Smooth muscle cell of the brain vasculature (primary cell): ENCODE measurements at regions not wholly inside any gene's neighbourhood (a gene's known extent, or its start where the extent isn't known, plus 50 kb on each side); places are given as distances from the start of the nearest gene placed in this dataset.
A peak's percentile ranks its signal among the peaks of the same experiment; 100 is the strongest.
"Not testable (repeated sequence)": the region's sequence is repeated elsewhere in the genome, so short reads cannot be mapped to it uniquely, and the experiment has no call there.

ENCODE experiments used
- DNase-seq: peaks from one replicate; pipeline ENCODE4 v3.0.0-alpha.2; 2012; ENCODE audit warnings: low read depth, low spot score

DNA sequence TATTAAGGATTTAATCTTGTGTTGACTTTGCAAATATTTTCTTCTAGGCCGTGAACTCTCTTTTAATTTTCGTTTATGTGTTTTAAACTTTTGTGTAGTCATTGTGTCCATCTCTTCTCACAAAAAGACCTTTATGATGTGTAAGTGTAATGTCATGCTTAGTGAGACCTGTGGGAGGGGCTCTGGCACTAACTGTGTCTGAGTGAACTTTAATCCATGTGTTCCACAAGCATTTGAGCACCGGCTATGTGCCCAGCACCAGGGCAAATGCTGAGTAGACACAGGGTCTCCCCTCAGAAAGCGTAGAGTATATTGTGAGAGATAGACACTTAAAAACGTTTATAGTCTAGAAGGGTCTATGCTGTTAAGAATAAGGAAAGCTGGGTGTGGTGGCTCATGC, 272.6 kb upstream of the TUT7 start:
- DNase-seq, result no peak

GRCh38 chr9:86624630-86625029, 270.4 kb upstream of the TUT7 start:
- DNase-seq, result no peak

DNA sequence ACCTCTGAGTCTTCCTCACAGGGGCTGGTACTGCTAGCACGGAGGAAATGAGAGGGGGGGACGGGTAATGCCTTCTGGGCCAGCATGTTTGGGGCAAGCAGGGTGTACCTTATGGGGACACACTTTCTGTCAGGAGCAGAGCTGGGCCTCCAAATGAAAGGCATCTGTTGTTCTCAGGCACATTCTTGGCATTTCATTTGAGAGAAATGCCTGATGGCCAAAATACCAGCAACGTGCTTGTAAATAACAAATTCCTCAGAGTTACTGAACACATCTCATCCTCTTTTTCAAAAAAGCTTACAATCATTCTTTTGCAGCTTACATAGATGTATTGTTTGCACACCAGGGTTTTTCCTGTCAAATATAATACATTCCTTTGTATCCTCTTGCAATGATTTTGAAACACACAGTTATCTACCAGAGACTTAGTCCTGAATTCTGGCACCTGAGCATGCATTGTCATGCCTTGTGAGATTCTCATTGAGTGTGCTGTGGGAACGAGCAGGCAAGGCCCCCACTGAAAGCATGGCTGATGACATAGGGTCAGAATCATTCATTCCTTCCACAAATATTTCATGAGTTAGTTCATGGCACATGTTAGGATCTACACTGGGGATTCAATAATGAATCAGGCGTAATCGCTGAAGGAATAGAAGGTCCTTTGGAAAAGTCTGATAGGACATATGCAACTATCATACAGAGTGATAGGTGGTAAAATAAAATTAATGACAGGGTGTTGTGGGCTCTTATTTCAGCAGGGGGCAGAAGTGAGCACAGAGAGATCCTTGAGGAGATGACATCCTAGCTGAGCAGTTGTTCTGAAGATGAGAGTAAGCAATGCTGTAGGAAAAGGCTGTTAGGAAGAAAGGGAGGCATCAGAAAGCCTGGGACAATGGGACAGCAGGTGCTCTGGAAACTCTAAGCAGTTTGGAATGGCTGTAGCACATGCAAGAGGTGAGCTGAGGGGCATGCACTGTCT, 260.9 kb upstream of the TUT7 start:
- no peak for DNase-seq

GRCh38 chr9:86613943-86614342, 259.7 kb upstream of the TUT7 start:
- DNase-seq, result no peak

DNA sequence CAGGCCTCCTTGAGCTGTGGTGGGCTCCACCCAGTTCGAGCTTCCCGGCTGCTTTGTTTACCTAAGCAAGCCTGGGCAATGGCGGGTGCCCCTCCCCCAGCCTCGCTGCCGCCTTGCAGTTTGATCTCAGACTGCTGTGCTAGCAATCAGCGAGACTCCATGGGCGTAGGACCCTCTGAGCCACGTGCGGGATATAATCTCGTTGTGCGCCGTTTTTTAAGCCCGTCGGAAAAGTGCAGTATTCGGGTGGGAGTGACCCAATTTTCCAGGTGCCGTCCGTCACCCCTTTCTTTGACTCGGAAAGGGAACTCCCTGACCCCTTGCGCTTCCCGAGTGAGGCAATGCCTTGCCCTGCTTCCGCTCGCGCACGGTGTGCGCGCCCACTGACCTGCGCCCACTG, 257.3 kb upstream of the TUT7 start:
- not testable (repeated sequence) for DNase-seq

- DNase-seq, result no peak
Measured at GRCh38 chr9:86605303-86605702, 251.1 kb upstream of the TUT7 start.

DNA sequence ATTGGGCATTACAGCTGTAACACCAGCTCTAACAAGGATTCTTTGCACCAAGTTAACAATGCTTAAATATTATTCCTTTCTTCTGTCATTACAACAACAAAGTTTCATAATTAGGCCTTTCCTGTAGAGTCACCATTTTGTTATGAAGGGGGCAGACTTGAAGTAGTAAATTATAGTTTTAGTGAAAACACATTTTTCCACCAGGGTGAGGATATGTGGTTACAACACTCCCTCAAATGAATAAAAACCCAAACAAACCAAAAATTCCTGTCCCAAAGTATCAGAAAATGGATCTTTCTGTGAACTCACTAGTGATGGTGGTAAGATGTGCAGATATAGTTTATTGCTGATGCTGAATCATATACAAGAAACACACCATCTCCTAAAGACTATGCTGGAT, 250.5 kb upstream of the TUT7 start:
- no peak for DNase-seq

GRCh38 chr9:86602715-86603114, 248.5 kb upstream of the TUT7 start:
- DNase-seq, result no peak

DNA sequence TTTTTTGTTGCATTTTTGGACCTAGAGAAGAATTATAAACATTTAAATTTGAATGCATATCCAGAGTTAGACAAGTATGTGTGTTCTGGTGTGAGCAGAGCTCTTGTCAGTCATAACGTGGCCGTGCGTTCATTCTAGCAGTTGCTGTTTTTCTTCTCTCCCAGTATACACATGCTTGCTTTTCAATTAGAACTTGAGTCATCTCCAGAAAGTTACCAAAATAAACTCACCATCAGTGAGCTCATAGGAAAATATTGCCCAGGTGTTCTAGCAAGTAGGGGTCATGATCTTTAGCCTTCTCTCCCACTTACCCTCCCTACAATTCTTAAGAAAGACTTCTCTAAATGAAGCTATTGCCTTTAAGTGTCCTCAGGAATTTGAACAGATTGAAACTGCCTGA, 247.5 kb upstream of the TUT7 start:
- DNase-seq, result no peak

GRCh38 chr9:86600977-86601376, 246.8 kb upstream of the TUT7 start:
- no peak for DNase-seq

DNA sequence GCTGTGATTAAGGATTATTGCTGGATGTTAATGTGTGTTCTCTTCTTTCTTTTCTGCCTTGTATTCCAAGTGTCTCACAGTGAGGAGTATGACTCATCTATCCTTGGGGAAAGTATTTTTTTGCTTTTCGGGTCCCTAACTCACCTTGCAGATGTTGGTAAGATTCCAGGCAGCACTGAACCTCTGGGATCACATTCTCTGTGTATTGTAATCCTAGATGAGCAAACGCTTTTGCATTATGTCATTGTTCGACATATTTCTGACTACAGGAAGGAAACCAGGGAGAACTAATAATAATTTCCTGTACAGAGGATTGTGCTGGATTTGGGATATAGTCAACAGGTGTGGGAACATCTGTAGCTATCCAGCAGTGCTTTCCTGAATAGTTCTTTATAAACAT, 246.1 kb upstream of the TUT7 start:
- DNase-seq, result peak; percentile 29

DNA sequence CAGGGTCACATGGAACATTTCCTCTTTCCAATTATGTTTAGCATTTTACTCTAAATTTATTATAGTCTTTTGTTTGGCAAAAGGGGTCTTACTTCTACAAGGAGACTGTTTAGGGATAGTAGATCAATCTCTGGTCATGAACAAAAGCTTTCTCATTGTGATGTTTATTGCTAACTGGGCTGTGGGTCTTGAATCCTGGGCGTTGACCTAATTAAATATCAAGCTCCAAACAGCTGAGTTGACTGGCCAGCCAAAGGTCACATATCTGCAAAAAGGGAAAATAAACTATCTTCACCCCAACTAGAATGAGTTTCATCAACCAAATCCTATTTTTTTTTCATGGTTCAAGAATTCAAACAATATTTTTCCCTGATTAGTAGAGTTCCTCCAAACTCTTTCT, 245.4 kb upstream of the TUT7 start:
- DNase-seq, result no peak

GRCh38 chr9:86598411-86599239, 244.4 kb upstream of the TUT7 start:
- DNase-seq, result no peak

DNA sequence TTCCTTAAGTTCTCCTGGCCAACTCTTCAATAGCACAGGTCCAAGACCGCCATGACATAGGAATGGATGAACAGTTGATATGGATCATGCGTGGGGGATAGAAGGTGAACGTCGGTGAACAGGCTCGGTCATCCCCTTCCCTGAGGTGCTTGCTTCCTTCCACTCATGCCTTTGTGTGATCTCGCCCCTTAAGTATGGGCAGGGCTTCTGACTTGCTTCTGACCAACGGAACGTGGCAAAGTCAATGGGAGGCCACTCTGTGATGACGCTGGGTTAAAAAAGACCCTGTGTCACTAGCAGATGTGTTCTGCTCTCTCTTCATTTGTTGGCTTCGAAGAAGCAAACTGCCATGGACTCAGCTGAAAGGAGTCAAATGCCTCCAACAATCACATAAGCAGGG, 240.5 kb upstream of the TUT7 start:
- no peak for DNase-seq

DNA sequence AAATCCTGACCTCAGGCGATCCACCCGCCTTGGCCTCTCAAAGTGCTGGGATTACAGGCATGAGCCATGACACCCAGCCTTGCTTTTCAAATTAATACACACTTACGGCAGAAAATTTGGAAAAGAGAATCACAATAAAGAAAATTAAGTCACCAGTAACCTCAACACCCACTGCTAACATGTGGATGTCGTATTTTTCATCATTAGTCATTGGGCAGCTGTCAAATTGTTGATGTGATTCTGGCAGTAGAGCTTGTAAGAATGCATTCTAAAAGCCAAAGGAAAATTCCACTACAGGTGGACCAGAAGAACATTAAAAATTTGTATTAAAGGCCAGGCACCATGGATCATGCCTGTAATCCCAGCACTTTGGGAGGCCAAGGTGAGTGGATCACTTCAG, 237.3 kb upstream of the TUT7 start:
- no peak for DNase-seq

DNA sequence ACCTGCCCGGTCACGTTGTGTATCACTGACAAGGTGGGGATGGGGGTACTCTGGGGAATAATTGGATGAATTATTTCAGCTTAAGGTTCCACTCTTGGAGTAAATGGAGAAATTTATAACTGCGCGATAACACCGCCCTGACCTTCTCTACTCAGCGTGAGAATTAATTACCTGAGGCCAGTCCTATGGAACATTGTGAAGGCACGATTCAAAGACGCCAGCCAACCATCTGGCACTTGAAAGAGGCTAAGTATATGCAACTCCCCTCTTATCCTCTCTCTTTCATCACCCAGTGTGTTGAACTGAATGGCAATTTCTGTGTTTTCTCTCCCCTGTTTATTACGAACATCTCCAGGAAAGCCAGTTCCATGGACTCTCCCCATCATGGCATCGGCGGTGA, 235.5 kb upstream of the TUT7 start:
- DNase-seq, result no peak

DNA sequence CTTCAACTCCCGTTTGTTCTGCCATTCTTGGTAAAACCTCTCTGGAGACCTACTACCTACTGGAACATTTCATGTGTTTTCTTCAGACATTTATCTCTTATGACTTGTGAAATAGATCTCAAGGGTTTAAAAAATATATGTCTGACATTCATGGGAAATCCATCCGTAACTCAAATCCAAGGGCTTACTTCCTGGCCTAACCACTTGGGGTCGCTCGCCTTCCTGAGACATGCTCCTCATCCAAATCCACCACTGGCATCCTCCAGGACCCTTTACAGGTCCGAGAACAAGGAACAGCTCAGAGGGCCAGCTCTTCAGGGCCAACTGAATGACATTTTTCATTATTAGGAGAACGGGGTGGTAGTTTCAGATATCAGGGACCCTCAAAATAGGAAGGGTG, 235.1 kb upstream of the TUT7 start:
- DNase-seq, result no peak

- DNase-seq, result no peak
Measured at GRCh38 chr9:86586144-86586494, 231.9 kb upstream of the TUT7 start.

GRCh38 chr9:86585422-86586143, 231.4 kb upstream of the TUT7 start:
- no peak for DNase-seq

GRCh38 chr9:86580688-86581087, 226.5 kb upstream of the TUT7 start:
- no peak for DNase-seq

- no peak for DNase-seq
Measured at GRCh38 chr9:86578722-86579121, 224.5 kb upstream of the TUT7 start.
